SIG-M5 (cell line): ENCODE measurements at regions not wholly inside any gene's neighbourhood (a gene's known extent, or its start where the extent isn't known, plus 50 kb on each side); places are given as distances from the start of the nearest gene placed in this dataset.

Source experiments
- DNase-seq: peaks from one replicate; lab custom pipeline; 2025; lab: John Stamatoyannopoulos, UW

DNA sequence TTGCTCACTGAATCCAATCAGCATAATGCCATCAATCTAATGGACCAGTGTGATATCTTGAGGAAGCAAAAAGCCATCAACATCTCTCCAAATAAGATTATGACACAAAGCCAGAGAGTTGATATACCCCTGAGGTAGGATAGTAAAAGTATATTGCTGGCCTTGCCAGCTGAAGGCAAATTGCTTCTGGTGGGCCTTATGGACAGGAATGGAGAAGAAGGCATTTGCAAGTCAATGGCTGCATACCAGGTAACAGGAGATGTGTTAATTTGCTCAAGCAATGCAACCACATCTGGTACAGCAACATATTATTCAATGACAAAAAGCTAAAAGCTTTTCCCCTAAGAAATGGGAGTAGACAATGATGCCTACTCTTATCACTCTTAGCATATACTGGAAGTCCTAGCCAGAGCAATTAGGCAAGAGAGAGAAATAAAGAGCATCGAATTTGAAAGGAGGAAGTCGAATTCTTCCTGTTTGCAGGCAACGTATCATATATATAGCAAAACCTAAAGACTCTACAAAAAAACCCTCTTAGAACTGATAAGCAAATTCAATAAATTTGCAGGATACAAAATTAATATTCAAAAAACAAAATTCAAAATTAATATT lies 216.1 kb upstream of the RASA1 start:
- DNase-seq = no peak

DNA sequence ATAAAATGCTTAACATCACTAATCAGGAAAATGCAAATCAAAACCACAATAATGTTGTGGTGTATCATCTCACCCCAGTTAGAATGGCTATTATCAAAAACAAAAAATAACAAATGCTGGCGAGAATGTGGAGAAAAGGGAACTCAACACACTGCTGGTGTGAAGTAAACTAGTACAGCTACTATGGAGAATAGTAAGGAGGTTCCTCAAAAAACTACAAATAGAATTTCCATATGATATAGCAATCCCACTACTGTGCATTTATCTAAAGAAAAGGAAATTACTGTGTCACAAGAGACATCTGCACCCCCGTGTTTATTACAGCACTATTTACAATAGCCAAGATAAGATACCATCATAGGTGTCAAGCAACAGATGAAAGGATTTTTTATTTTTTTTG lies 214.5 kb upstream of the RASA1 start:
- peak; percentile 14 for DNase-seq

DNA sequence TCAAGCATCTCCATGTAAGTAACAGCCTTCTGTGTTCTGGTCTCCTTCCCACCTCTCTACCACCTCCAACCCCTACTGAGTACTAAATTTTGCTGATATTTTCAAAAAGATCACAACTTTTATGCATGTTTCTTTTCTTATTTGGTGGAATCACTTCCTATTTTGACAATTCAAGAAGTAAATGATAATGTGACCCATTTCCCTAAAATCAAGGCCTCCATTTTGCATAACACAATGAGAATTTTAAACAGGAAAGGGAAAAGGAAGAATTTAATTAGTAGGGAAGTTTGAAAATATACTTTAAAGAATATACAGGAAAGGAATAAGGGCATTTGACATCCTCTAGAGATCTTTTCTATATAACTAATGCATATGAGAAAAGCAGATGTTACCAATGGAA lies 212.9 kb upstream of the RASA1 start:
- no peak for DNase-seq

DNA sequence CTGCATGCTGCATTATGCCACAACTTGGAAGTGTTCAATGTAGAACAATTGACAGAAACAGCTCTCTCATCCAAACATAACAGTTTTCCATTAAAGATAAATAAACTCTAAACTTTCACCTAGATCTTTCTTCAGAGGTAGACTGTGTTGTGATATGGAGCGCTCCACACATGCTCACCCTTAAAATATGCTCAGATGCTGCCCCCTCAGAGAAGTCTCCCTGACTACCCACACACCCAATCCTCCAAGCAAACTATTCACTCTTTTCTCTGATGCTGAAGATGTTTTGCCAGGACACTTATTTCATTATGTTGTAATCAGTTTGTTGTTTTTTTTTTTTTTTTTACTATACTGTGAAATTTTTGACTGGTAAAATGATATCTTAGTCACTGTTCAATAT lies 206.6 kb upstream of the RASA1 start:
- DNase-seq = no peak

DNA sequence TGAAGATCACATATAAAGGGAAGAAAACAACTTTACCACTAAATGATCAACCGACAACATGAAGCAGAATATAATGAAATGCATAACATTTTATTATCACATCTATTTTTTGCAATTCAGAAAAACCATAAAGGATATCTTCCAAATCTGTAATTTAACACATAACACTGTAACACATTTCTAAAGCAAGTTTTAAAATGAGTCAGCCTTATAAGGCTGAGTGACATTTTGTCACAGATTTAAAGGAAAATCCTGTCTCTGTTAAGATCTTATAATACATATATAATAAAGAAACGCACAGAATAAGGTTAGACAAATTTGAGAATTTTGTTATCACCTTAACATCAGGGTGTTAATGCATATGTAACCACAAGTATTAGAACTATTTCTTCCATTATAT lies 198.4 kb upstream of the RASA1 start:
- DNase-seq = no peak

DNA sequence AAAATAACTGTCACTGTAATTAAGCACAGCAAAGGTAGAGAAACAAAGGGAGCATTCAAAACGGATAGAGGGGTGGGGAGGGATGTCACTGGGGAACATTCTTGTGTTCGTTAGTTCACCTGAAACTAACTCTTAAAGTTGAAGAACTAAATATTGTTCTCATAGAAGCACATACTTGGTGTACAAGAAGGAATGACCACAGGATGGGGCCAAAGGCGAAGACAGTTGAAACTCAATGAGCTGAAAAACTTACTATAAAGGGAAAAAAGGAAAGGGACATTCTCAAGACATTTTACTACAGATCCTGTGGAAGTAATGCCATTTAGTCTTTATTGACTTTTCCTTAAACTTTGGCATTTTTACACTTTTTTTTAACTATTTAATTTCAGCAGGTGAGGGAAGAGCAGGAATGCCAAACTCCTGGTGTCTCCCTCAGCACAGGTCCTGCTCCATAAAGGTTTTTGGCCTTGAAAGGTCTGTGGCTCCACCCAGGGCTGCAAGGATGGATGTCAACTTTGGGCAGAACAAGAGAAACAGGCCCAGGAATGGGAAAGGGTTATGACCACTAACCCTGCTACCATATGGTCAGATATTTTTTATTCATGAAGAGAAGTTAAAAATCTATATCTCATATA lies 197.6 kb upstream of the RASA1 start:
- DNase-seq = no peak

DNA sequence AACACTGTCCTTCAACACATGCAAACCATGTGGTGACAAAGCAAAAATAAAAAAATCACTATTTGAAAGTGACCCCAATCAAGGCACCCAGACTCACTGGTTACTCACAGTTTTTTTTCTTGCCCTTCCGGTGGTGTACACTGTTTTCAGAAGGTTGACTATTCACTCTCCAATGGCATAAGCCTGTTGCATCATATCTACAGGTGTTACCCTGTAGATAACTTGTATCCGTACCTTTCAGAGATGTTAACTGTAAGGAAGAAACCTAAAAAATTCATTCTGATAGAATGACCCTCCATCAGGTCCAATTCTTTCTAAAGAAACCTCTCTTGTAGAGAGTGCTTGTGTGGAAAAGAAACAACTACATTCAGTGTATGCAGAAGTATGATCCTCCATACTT lies 193.6 kb upstream of the RASA1 start:
- DNase-seq = no peak

DNA sequence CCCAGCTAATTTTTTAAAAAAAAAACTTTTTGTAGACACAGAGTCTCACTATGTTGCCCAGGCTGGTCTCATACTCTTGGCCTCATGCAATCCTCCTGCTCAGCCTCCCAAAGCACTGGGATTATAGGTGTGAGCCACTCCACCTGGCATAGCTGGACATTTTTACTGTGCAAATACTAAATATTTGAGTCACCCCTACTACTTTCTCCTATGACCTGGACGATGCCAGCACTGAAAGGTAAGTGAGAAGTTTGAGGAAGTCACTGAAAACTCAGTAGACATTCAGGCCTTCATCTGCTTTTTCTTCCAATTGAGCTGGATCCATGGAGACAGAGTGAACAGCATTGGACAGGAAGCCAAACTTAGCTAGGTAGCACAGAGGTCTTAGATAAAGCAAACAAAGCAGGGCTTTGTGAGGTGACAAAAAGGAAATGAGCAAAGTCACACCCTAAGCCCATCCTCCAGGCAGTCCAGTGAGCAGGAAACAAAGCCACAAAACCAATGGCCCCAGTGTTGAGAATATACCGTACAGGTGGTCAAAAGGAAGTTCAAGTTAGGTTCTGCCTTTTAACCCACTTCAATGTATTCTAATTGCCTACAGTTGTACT lies 192.6 kb upstream of the RASA1 start:
- no peak for DNase-seq

DNA sequence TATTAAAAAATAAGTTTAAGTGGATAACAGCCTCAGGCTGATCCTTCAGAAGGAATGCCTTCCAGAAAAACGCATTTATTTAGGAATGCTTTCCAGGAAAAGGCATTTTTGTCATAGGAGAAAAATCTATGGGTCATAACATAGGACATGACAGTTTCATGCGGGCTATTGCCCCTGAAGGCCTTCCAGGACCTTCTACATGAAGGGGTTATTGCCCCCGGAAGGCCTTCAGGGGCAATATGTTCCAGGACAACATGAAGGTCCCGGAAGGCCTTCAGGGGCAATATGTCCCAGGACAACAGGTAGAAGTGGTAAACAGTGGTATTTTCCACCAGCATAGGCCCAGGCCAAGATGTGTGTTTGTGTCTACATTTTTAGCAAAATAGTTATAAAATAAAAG lies 191.3 kb upstream of the RASA1 start:
- no peak for DNase-seq

DNA sequence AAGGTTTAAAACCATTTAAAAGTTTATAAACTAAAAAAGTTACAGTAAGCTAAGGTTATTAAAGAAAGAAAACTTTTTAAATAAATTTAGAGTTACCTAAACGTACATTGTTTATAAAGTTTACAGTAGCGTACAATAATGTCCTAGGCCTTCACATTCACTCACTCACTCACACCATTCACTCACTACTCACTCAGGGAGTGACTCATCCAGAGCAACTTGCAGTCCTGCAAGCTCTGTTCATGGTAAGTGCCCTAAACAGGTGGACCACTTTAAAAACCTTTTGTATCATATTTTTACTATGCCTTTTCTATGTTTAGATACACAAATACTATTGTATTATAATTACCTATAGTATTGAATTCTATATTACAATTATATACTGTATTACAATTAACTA lies 190.8 kb upstream of the RASA1 start:
- DNase-seq = no peak

DNA sequence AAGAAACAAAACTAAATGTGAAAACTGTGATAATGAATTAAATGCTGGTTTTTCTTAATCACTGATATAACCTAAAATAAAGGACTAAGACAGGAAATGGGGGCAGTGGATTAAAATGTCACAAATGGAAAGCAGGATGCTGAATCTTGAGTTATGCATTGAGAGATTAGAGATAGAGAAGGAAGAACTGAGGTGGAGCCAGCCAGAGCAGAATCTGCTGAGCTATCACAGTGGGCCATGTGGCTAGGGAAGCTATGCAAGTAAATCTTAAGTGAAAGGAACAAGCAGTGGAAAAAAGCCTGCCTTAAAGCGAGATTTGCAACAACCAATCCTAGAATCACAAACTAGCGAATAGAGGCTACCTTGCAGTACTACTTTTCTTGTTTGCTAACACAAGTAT lies 188.5 kb upstream of the RASA1 start:
- no peak for DNase-seq

DNA sequence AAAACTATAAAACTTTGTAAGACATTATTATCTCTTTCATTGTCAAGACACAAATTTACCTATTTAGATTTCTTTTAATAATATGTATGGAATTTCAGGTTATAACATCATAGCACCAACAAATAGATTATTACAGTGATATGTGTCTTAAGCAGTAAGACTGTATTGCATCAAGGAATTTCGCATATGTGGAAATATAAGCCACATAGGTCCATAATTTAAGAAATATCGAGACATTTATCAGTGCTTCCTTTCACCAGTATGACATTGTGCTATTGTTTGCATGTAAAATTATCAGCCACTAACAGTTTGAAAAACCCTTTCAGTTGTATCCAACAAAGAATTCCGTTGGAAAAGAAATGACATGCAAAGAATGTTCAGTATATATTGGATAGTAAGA lies 186.7 kb upstream of the RASA1 start:
- no peak for DNase-seq

DNA sequence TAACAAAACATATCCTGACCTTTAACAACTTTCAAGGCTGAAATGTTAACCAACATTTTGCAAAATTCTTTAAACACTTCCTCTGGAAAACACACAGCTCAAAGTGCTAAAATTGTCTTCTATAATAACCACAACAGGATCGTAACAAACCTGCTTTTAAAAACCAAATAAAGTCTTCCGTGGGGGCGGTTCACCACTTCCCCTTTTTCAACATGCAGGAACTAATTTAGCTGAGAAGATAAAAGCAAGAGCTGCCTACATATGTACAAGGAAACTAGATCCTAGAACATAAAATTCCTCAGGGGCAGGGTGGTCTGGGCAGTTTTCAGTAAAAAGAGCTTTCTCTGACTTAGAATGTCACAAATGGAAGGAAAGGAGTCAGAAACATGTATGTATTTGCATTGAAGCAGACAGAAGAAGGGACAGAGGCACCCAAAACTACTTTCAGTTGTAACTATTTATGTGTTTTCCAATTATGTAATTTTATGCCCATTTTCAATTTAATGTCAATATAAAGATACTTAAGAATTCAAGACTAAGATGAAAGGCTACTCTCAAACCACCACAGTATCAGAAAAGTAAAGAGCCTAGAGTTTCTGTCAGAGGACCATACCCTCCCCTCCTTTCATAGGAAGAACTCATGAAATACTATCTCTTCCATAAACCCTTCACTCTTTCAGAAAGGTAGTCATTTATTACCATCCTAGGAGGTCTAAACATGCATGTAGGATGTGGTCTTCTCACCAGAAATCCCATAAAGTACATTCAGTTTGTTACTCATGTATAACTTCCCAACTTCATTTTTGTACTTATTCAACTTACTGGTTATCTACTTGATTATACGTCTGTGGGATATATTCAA lies 185.9 kb upstream of the RASA1 start:
- peak; percentile 96 for DNase-seq

DNA sequence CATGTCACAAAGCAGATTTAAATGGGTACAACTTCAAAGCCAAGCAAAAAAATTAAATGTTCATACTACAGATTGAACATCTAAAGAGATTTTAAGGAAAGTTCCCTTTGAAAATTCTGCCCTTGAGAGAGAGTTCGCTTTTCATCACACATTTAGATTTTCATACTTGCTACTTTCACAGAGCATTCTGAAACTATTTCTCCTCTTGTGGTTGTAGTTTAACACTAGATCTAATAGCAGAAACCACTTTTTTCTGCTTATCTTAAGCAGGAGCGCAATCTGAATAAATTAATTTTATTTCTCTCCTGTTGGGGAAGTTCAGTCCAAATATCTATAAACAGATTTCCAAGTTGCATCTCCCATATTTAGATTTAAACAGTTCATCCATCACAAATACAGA lies 173.3 kb upstream of the RASA1 start:
- DNase-seq = no peak

DNA sequence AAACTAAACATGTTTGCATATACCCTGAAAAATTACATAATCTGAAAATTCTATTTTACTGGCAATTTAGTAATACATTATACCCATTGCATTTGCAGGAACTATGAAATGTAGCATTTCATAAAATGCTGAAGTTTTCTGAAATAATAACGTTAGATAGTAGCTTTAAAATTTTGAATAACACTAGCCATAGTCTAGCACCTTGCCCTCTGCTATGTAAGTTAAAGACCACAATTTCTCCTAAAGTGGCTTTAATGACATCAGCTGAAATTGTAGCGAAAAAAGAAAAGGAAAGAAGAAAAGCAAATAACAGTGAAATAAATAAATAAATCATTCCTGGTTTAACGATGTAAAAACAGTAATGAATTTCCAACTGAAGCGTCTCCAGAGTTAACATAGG lies 172.8 kb upstream of the RASA1 start:
- DNase-seq = no peak

DNA sequence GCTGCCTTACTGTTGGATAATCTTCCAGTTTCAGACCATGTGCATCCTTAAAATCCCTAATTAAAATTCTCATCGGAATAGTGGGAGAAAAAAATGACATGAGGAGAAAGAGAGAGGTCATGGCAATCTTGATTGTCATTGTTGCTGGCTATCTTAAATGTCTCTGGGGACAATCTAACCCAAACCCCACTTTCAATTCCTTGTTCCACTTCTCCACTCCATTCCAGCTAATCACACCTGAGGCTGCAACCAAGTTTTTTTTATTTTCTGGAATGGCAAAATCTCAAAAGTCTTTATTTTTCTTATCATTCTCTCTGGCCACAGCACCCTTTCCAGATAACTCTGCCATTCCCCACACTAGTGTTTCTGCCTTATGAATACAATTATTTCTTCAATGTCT lies 171.9 kb upstream of the RASA1 start:
- DNase-seq = no peak

DNA sequence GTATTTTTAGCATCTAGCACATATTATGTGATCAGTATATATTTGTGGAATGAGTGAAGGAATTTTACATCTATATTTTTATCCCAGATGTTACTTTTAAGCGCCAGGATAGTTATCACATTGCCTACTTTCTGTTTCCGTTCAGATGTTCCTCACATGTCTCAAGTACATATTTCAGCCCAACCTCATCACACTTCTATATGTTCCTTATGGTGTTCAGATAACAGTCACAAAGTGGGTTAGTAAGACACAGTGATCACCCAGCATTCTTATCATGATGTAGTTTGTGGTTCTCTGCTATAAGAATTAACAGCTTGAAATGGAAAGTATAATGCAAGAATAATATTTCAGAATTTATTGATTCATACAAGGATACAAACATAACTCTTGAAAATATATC lies 170.0 kb upstream of the RASA1 start:
- no peak for DNase-seq

DNA sequence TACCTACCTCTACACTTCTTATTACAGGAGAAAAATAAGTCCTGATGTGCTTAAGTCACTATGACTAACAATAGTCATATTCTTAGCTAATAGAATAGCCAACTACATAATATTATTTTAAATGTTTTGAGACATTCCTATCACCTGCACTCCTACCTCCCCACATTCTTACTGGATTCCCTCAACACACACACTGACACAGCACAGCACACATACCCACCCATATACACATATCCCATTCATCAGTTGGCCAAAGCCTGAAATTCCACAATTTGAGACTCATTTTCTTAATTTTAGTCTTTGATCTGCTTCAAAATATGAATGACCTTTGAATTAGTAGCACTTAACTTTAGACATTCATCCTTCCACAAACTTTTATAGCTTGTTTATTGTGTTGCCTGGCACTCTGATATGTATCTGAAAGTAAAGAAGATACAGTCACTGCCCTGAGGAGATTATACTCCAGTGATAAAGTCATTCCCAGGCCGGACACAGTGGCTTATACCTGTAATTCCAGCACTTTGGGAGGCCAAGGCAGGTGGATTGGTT lies 168.3 kb upstream of the RASA1 start:
- no peak for DNase-seq

DNA sequence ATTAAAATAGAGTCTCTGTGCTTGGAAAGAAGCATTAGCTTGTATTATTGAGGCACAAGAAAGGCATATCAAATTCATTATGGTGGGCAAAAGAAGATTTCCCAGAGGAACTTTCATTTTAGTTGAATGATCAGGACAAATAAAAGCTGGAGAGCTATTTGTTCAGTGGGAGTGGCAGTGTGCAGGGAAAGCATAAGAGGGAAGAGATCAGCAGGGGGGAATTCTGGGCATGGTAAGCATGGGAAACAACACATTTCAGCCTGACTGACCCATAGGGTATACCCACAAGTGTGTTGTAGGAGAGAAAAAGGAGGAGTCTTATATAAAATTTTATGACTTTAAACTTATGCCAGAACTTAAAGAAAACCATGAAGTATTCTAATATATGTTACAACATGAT lies 167.7 kb upstream of the RASA1 start:
- no peak for DNase-seq

DNA sequence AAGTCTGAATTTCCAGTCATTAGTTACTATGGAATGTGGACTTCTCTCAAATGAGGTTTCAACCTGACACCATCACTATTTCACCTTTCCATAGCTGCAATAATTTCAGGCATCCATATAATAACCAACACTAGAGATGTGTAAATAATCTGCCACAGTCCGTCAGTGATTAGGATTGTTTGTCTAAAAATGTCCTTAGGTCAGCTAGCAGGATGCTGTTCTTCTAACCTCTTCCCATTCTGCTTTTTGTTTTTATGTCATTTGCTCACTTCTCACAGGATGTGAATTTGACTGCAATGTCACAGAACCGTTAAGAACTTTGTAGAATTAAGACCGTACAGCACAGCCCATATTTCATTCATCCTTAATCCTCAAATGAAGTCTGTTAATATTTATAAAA lies 166.4 kb upstream of the RASA1 start:
- no peak for DNase-seq

DNA sequence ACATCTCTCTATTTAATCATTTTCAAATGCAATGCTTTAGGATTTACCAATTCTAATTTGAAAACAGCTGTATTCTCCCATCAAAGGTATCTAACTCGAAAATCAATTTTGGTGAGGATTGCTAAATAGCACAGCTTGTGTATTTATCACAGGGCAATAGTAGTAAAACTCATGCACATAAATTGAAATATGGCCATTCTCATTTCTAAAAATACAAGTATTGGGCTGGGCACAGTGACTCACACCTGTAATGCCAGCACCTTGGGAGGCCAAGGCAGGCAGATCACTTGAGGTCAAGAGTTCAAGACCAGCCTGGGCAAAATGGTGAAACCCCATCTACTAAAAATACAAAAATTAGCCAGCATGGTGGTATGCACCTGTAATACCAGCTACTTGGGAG lies 164.8 kb upstream of the RASA1 start:
- no peak for DNase-seq

DNA sequence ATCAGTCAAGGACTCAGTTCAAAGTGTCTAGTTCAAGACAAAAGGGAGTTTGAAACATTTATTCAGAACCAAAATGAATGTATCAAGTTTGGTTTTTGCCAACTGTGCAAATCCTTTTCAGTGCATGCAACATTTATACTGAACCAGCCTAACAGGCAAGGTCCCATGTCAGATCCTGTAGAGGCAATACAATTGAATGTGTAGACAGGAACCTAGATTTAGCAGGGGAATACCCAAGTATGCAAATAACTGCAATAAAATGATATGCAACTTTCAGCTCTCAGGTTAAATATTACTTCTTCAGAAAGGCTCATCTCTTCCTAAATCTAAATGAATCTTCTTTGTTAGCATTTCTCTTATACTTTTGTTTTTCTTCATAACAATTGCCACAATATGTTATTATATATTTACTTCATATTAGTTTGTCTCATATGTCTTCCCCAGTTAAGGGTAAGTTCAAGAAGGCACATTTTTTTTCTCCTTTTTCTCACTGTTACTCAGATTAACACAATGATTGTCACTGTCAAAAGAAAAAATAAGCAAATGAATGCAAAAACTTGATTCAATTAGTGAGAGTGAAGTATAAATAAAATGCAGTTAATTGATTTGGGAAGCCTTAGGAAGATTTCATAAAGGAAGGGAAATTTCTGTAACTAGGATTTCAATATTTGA lies 163.9 kb upstream of the RASA1 start:
- DNase-seq = no peak
